Esophagus squamous epithelium (tissue), 5 donors: ENCODE measurements at regions not wholly inside any gene's neighbourhood (a gene's known extent, or its start where the extent isn't known, plus 50 kb on each side); places are given as distances from the start of the nearest gene placed in this dataset.

ENCODE experiments used
- DNase-seq: peaks from one replicate; lab custom pipeline; 2025; lab: John Stamatoyannopoulos, UW
- H3K27ac ChIP-seq, 4 donors: fragments of 200-600 bp; sonication (generic); one replicate each; pipeline ENCODE4 v1.5.1; 2016 to 2019; ENCODE audit warnings: mild to moderate bottlenecking in 1 of 4
- H3K27me3 ChIP-seq, 4 donors: fragments of 200-600 bp; sonication (generic); 1 replicate in 3 of 4; 2 replicates in 1 of 4; pipeline versions ENCODE4 v1.5.1 to v1.6.0; 2017 to 2021; ENCODE audit warnings: antibody characterized with exemption in 1 of 4
- H3K36me3 ChIP-seq, 3 donors: fragments of 200-600 bp; sonication (generic); one replicate each; pipeline ENCODE4 v1.5.1; 2016 to 2019
- H3K4me1 ChIP-seq, 3 donors: fragments of 200-600 bp; sonication (generic); one replicate each; pipeline ENCODE4 v1.5.1; 2017 to 2019
- H3K4me3 ChIP-seq, 4 donors: fragments of 200-600 bp; sonication (generic); 1 replicate in 3 of 4; 2 replicates in 1 of 4; pipeline ENCODE4 v1.5.1; 2016 to 2019; ENCODE audit warnings: mild to moderate bottlenecking in 2 of 4, moderate library complexity in 1 of 4
- H3K9me3 ChIP-seq, 3 donors: fragments of 200-600 bp; sonication (generic); one replicate each; pipeline ENCODE4 v1.5.1; 2016 to 2019
- POLR2A ChIP-seq, 4 donors: fragments of 450-650 bp; IDR thresholded peaks; one replicate each; pipeline ENCODE4 v1.6.1; 2017; ENCODE audit warnings: antibody characterized with exemption in 4 of 4, mild to moderate bottlenecking in 4 of 4, moderate library complexity in 3 of 4
- WGBS, 2 donors: methylation state at CpG; one replicate each; pipeline ENCODE4 v1.1.5; 2018; 5-methylcytosine and 5-hydroxymethylcytosine counted together
- intact Hi-C: fragments of 100-400 bp; cut with DNase I; formaldehyde crosslinking; loops from one replicate; pipeline ENCODE4 v1.15.0; 2022
- TF ChIP-seq, protein P1 (sequence below), 6 experiments: fragments of 450-650 bp in 4 of 6; fragments of 200-600 bp in 2 of 6; sonication (generic) in 2 of 6; IDR thresholded peaks; one replicate each; pipeline ENCODE4 v1.5.1; 2016 to 2019; ENCODE audit warnings: antibody characterized with exemption in 6 of 6, mild to moderate bottlenecking in 4 of 6, moderate library complexity in 4 of 6
- donor health status: DM: yes; HTN: yes; CAD: no.

DNA sequence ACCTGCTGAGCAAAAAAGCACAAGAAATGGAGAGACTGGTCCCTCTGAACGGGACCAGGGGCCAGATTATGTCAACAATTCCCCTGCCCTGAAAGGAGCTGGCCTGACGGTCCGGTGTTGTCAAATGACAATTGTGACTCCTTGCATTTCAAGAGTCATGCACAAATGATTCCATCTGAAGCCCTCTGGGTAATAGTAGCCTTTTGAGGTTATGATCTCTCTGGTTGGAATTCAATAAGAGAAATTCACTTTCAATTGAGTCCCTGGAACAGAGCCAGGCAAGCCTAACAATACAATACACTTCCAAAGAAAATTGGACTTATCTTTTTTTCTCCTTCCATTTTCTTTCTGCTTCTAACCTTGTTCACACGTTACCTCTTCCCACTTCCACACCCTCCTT lies 116.9 kb downstream of the C1D start:
- no peak overlapping the region for H3K4me3 ChIP-seq
- no peak overlapping the region for H3K27ac ChIP-seq
- DNase-seq = no peak
- intact Hi-C loops = no loop called here
- H3K4me1 ChIP-seq = peaks cover 0 to 8% (median 0%) of the 10 kb centered on the region in 3 donors
- peaks cover 0 to 8% (median 4%) of the 10 kb centered on the region in 3 donors for H3K9me3 ChIP-seq
- peaks cover 0 to 7% (median 0%) of the 10 kb centered on the region in 4 donors for H3K27me3 ChIP-seq
- WGBS, 2 donors = 40 to 70% methylated on average over 4 of the region's 4 CpGs
- no peaks in the 10 kb centered on the region for H3K36me3 ChIP-seq
- no peak for TF ChIP-seq POLR2A (IDR thresholded peaks at IDR 0.05)
- TF ChIP-seq, protein P1, sequence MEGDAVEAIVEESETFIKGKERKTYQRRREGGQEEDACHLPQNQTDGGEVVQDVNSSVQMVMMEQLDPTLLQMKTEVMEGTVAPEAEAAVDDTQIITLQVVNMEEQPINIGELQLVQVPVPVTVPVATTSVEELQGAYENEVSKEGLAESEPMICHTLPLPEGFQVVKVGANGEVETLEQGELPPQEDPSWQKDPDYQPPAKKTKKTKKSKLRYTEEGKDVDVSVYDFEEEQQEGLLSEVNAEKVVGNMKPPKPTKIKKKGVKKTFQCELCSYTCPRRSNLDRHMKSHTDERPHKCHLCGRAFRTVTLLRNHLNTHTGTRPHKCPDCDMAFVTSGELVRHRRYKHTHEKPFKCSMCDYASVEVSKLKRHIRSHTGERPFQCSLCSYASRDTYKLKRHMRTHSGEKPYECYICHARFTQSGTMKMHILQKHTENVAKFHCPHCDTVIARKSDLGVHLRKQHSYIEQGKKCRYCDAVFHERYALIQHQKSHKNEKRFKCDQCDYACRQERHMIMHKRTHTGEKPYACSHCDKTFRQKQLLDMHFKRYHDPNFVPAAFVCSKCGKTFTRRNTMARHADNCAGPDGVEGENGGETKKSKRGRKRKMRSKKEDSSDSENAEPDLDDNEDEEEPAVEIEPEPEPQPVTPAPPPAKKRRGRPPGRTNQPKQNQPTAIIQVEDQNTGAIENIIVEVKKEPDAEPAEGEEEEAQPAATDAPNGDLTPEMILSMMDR (IDR thresholded peaks at IDR 0.05) = no peak

DNA sequence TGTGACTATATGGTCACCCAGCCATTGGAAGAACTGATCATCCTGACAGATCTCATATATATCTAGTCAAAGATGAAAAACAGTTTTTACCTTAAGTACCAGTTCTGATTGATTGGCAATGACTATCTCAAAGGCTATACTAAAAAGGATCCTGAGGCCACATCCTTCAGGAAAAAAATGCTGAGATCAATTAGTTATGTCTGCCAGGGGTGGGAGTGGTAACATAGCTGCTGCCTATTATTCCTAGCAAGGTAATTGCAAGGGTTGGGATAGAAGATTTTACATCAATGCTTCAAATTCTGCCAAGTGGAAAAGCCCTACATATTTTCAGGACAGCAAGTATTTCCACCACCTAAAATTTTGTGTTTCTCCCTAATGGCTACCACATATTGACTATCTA lies 114.7 kb downstream of the C1D start:
- no peak overlapping the region for H3K4me3 ChIP-seq
- intact Hi-C loops = no loop called here
- H3K4me1 ChIP-seq = peaks cover 0 to 10% (median 2%) of the 10 kb centered on the region in 3 donors
- no peak for TF ChIP-seq POLR2A (IDR thresholded peaks at IDR 0.05)
- TF ChIP-seq, protein P1 (IDR thresholded peaks at IDR 0.05) = no peak
- H3K9me3 ChIP-seq = peaks cover 0 to 3% (median 2%) of the 10 kb centered on the region in 3 donors
- no peak overlapping the region for H3K27ac ChIP-seq
- no peak for DNase-seq
- peaks cover 0 to 7% (median 0%) of the 10 kb centered on the region in 4 donors for H3K27me3 ChIP-seq
- no peaks in the 10 kb centered on the region for H3K36me3 ChIP-seq

DNA sequence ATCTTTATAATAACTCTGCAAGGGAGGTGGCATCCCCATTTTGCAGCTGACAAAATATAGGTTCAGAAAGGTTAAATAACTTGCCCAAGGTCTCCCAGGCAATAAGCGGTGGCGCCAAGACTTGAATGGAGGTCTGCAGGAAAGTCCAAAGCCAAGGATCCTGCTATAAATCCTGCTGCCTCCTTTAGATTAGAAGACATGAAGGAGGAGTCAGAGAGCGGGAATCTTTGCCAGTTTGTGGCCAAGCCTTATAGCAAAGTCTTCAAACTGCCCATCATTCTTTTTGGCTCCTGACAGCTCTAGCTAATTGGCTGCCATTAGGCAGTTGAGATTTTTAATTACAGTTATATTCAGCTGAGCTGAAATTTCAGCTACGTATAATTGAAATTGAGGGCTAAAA lies 114.3 kb downstream of the C1D start:
- no peaks in the 10 kb centered on the region for H3K36me3 ChIP-seq
- no peaks in the 10 kb centered on the region for H3K9me3 ChIP-seq
- H3K4me1 ChIP-seq = peaks cover 0 to 10% (median 2%) of the 10 kb centered on the region in 3 donors
- WGBS, 2 donors = 91 to 99% methylated on average over 4 of the region's 4 CpGs
- no peak overlapping the region for H3K27ac ChIP-seq
- intact Hi-C loops = no loop called here
- no peak for DNase-seq
- no peak overlapping the region for H3K4me3 ChIP-seq
- peaks cover 0 to 7% (median 0%) of the 10 kb centered on the region in 4 donors for H3K27me3 ChIP-seq
- no peak for TF ChIP-seq POLR2A (IDR thresholded peaks at IDR 0.05)
- TF ChIP-seq, protein P1 (IDR thresholded peaks at IDR 0.05) = no peak

DNA sequence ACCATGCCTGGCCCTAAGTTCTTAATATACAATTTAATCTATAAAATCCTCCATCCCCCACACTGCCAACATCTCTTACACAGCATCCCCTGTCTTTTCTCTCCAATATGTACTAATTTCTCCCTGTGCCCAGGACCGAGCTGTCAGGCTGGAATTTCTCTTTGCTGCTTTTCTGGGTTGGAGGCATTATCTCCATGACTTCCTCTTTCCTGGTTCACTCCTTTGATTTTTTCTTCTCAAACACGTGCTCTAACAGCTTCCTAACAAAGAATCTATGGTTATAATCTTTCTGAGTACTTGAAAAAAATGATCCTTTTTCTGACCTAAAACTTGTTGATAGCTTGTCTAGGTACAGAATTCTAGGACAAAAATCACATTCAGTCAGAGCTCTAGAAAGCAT lies 112.8 kb downstream of the C1D start:
- no peak overlapping the region for H3K27ac ChIP-seq
- WGBS, 2 donors = 63 to 69% methylated on average over 2 of the region's 2 CpGs
- no peak for DNase-seq
- no peaks in the 10 kb centered on the region for H3K9me3 ChIP-seq
- TF ChIP-seq, protein P1 (IDR thresholded peaks at IDR 0.05) = no peak
- TF ChIP-seq POLR2A (IDR thresholded peaks at IDR 0.05) = no peak
- H3K27me3 ChIP-seq = peaks cover 0 to 7% (median 0%) of the 10 kb centered on the region in 4 donors
- intact Hi-C loops = no loop called here
- no peaks in the 10 kb centered on the region for H3K36me3 ChIP-seq
- H3K4me1 ChIP-seq = peaks cover 3 to 10% (median 7%) of the 10 kb centered on the region in 3 donors
- H3K4me3 ChIP-seq = no peak overlapping the region

DNA sequence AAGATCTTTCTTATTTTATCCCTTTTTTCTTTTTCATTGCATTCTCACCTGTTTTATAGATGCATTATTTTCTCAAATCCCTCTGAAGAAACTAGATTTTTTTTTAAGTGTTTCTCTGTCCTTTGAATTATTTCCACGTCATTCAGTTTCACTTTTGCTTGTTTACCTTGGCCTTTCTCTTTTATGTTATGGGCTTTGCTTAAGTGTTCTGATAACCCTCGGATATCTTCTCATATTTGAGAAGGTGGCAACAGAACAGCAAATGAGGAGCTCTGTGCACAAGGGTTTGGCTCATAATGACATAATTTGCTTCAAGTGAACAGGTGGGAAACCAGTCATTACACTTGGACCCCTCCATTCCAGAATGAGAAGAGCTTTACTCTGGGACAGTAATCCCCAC lies 111.9 kb downstream of the C1D start:
- Histone ChIP-seq H3K27ac (no peak overlapping the region), H3K36me3 (no peaks in the 10 kb centered on the region), H3K27me3 (peaks cover 0 to 7% (median 0%) of the 10 kb centered on the region in 4 donors), H3K9me3 (no peaks in the 10 kb centered on the region), H3K4me3 (no peak overlapping the region), H3K4me1 (peaks cover 3 to 13% (median 7%) of the 10 kb centered on the region in 3 donors)
- intact Hi-C loops = no loop called here
- no peak for TF ChIP-seq POLR2A (IDR thresholded peaks at IDR 0.05)
- TF ChIP-seq, protein P1 (IDR thresholded peaks at IDR 0.05) = no peak
- no peak for DNase-seq
- WGBS, 2 donors = 27 to 29% methylated on average over 1 to 2 of the region's 2 CpGs
